ENCODE measurements at regions not wholly inside any gene's neighbourhood (a gene's known extent, or its start where the extent isn't known, plus 50 kb on each side); places are given as distances from the start of the nearest gene placed in this dataset.

- no peak for DNase-seq (ENCODE audit: low read depth)
- no peaks in the 10 kb centered on the region for H3K27me3 ChIP-seq (ENCODE audit: control insufficient read depth, insufficient read depth, low read length)
- H3K36me3 ChIP-seq (ENCODE audit: control insufficient read depth, insufficient read depth, low read length): no peaks in the 10 kb centered on the region
- peak overlapping the region; percentile 51 for H3K4me3 ChIP-seq (ENCODE audit: low read depth, low read length)
- no peak for TF ChIP-seq CTCF (IDR thresholded peaks at IDR 0.05; ENCODE audit: insufficient read depth, low read length, poor library complexity, severe bottlenecking)
These were observed 56.6 kb upstream of the GSE1 start for GRCh38 chr16:85556456-85557082.

- H3K36me3 ChIP-seq (ENCODE audit: control insufficient read depth, insufficient read depth, low read length): no peaks in the 10 kb centered on the region
- peak overlapping the region; percentile 51 for H3K4me3 ChIP-seq (ENCODE audit: low read depth, low read length)
- no peak for TF ChIP-seq CTCF (IDR thresholded peaks at IDR 0.05; ENCODE audit: insufficient read depth, low read length, poor library complexity, severe bottlenecking)
- H3K27me3 ChIP-seq (ENCODE audit: control insufficient read depth, insufficient read depth, low read length): no peaks in the 10 kb centered on the region
- DNase-seq (ENCODE audit: low read depth): no peak
These were observed 55.8 kb upstream of the GSE1 start for GRCh38 chr16:85557083-85557970.

- no peak for DNase-seq (ENCODE audit: low read depth)
- no peak overlapping the region for H3K4me3 ChIP-seq (ENCODE audit: low read depth, low read length)
- H3K36me3 ChIP-seq (ENCODE audit: control insufficient read depth, insufficient read depth, low read length): no peaks in the 10 kb centered on the region
- no peaks in the 10 kb centered on the region for H3K27me3 ChIP-seq (ENCODE audit: control insufficient read depth, insufficient read depth, low read length)
- no peak for TF ChIP-seq CTCF (IDR thresholded peaks at IDR 0.05; ENCODE audit: insufficient read depth, low read length, poor library complexity, severe bottlenecking)
These were observed 55.0 kb upstream of the GSE1 start for GRCh38 chr16:85557971-85558657.

- H3K36me3 ChIP-seq (ENCODE audit: control insufficient read depth, insufficient read depth, low read length): no peaks in the 10 kb centered on the region
- no peaks in the 10 kb centered on the region for H3K27me3 ChIP-seq (ENCODE audit: control insufficient read depth, insufficient read depth, low read length)
- DNase-seq (ENCODE audit: low read depth): no peak
- no peak for TF ChIP-seq CTCF (IDR thresholded peaks at IDR 0.05; ENCODE audit: insufficient read depth, low read length, poor library complexity, severe bottlenecking)
- no peak overlapping the region for H3K4me3 ChIP-seq (ENCODE audit: low read depth, low read length)
These were observed 52.2 kb upstream of the GSE1 start for GRCh38 chr16:85560932-85561247.

GRCh38 chr16:85561248-85562092 lies 51.7 kb upstream of the GSE1 start:
- no peak for TF ChIP-seq CTCF (IDR thresholded peaks at IDR 0.05; ENCODE audit: insufficient read depth, low read length, poor library complexity, severe bottlenecking)
- H3K4me3 ChIP-seq (ENCODE audit: low read depth, low read length): no peak overlapping the region
- H3K27me3 ChIP-seq (ENCODE audit: control insufficient read depth, insufficient read depth, low read length): no peaks in the 10 kb centered on the region
- DNase-seq (ENCODE audit: low read depth): no peak
- H3K36me3 ChIP-seq (ENCODE audit: control insufficient read depth, insufficient read depth, low read length): no peaks in the 10 kb centered on the region

Measured in kidney epithelial cell (primary cell).